Glomerular endothelial cell (primary cell): ENCODE measurements at regions not wholly inside any gene's neighbourhood (a gene's known extent, or its start where the extent isn't known, plus 50 kb on each side); places are given as distances from the start of the nearest gene placed in this dataset.
"Not testable (repeated sequence)": the region's sequence is repeated elsewhere in the genome, so short reads cannot be mapped to it uniquely, and the experiment has no call there.

Experiments used
- DNase-seq: peaks from one replicate; pipeline ENCODE4 v3.0.0-alpha.2; 2011; ENCODE audit warnings: low read depth, low spot score; ENCODE audit errors: extremely low read depth

GRCh38 chr22:48761546-48761945 lies 1066.1 kb downstream of the BRD1 start:
- DNase-seq = no peak

GRCh38 chr22:48760481-48761390 lies 1066.9 kb downstream of the BRD1 start:
- DNase-seq = no peak

GRCh38 chr22:48758881-48759875 lies 1068.5 kb downstream of the BRD1 start:
- no peak for DNase-seq

- no peak for DNase-seq
Measured at GRCh38 chr22:48757985-48758561, 1069.6 kb downstream of the BRD1 start.

- no peak for DNase-seq
Measured at GRCh38 chr22:48757581-48757980, 1070.1 kb downstream of the BRD1 start.

GRCh38 chr22:48757135-48757534 lies 1070.5 kb downstream of the BRD1 start:
- not testable (repeated sequence) for DNase-seq

- DNase-seq = no peak
Measured at GRCh38 chr22:48756146-48757111, 1071.2 kb downstream of the BRD1 start.

- no peak for DNase-seq
Measured at GRCh38 chr22:48755059-48755949, 1072.4 kb downstream of the BRD1 start.

- DNase-seq = no peak
Measured at GRCh38 chr22:48754611-48755058, 1073.0 kb downstream of the BRD1 start.

- DNase-seq = no peak
Measured at GRCh38 chr22:48753752-48754517, 1073.7 kb downstream of the BRD1 start.

- no peak for DNase-seq
Measured at GRCh38 chr22:48753381-48753730, 1074.3 kb downstream of the BRD1 start.

- no peak for DNase-seq
Measured at GRCh38 chr22:48752451-48753380, 1075.0 kb downstream of the BRD1 start.

- DNase-seq = no peak
Measured at GRCh38 chr22:48751539-48752437, 1075.9 kb downstream of the BRD1 start.

- DNase-seq = no peak
Measured at GRCh38 chr22:48750826-48751440, 1076.7 kb downstream of the BRD1 start.

GRCh38 chr22:48750282-48750681 lies 1077.4 kb downstream of the BRD1 start:
- no peak for DNase-seq
